Fibroblast of lung (primary cell): ENCODE measurements at regions not wholly inside any gene's neighbourhood (a gene's known extent, or its start where the extent isn't known, plus 50 kb on each side); places are given as distances from the start of the nearest gene placed in this dataset.

Experiments used
- CTCF ChIP-seq, 2 donors: IDR thresholded peaks in 1 of 2; conservative IDR thresholded peaks in 1 of 2; 1 replicate in 1 of 2; 2 replicates in 1 of 2; pipeline ENCODE4 v1.5.1; 2011 to 2012; ENCODE audit warnings: low read length in 2 of 2, control low read depth in 1 of 2, inconsistent platforms in 1 of 2, low read depth in 1 of 2, mild to moderate bottlenecking in 1 of 2
- EZH2 ChIP-seq: IDR thresholded peaks from 2 replicates; pipeline ENCODE4 v1.5.1; 2012; ENCODE audit warnings: low read length, control low read depth, mild to moderate bottlenecking; ENCODE audit errors: missing control alignments

- TF ChIP-seq CTCF (conservative IDR thresholded peaks at IDR 0.05 in 1 of 2, IDR thresholded peaks at IDR 0.05 in 1 of 2; ENCODE audit: low read depth in 1 of 2, low read length in 2 of 2): no peak
- TF ChIP-seq EZH2: no peak
These were observed 122.8 kb upstream of the GALNT15 start for GRCh38 chr3:16051691-16052090.
